WTC11 (cell line): ENCODE measurements at regions not wholly inside any gene's neighbourhood (a gene's known extent, or its start where the extent isn't known, plus 50 kb on each side); places are given as distances from the start of the nearest gene placed in this dataset.

Source experiments
- CREM ChIP-seq: sonication (generic); formaldehyde crosslinking; IDR thresholded peaks from 2 replicates; pipeline ENCODE4 v1.8.1; 2022; ENCODE audit warnings: mild to moderate bottlenecking, missing genetic modification reagents, moderate library complexity
- CTCF ChIP-seq: fragments of 200-600 bp; IDR thresholded peaks from 2 replicates; pipeline ENCODE4 v1.8.0; 2022; ENCODE audit warnings: antibody characterized with exemption
- E2F5 ChIP-seq: sonication (generic); formaldehyde crosslinking; IDR thresholded peaks from 2 replicates; pipeline ENCODE4 v1.8.1; 2022; ENCODE audit warnings: mild to moderate bottlenecking, moderate library complexity, missing genetic modification reagents
- ELF4 ChIP-seq: sonication (generic); formaldehyde crosslinking; IDR thresholded peaks from 2 replicates; pipeline ENCODE4 v1.8.1; 2022; ENCODE audit warnings: low read depth, mild to moderate bottlenecking, moderate library complexity, missing genetic modification reagents
- ESRRA ChIP-seq: sonication (generic); formaldehyde crosslinking; IDR thresholded peaks from 2 replicates; pipeline ENCODE4 v1.8.1; 2022; ENCODE audit warnings: mild to moderate bottlenecking, missing genetic modification reagents, borderline replicate concordance
- MAX ChIP-seq: sonication (generic); formaldehyde crosslinking; IDR thresholded peaks from 2 replicates; pipeline ENCODE4 v1.8.0; 2022; ENCODE audit warnings: mild to moderate bottlenecking, missing genetic modification reagents
- NR3C1 ChIP-seq: sonication (generic); formaldehyde crosslinking; conservative IDR thresholded peaks from 2 replicates; pipeline ENCODE4 v1.8.1; 2023; ENCODE audit warnings: low read depth, mild to moderate bottlenecking, missing genetic modification reagents
- STAT6 ChIP-seq: sonication (generic); formaldehyde crosslinking; conservative IDR thresholded peaks from 2 replicates; pipeline ENCODE4 v1.8.1; 2023; ENCODE audit warnings: mild to moderate bottlenecking, low read depth, missing genetic modification reagents, moderate library complexity
- ZBTB43 ChIP-seq: sonication (generic); formaldehyde crosslinking; IDR thresholded peaks from 2 replicates; pipeline ENCODE4 v1.8.1; 2023; ENCODE audit warnings: mild to moderate bottlenecking, missing genetic modification reagents

GRCh38 chr10:128576336-128576735 lies 450.1 kb upstream of the MKI67 start:
- TF ChIP-seq CTCF: no peak
- TF ChIP-seq CREM (CRISPR knock-in tag): no peak
- TF ChIP-seq E2F5: no peak
- no peak for TF ChIP-seq ESRRA (CRISPR knock-in tag)
- no peak for TF ChIP-seq ZBTB43 (CRISPR knock-in tag)
- no peak for TF ChIP-seq ELF4 (CRISPR knock-in tag)
- TF ChIP-seq NR3C1: no peak
- no peak for TF ChIP-seq MAX (CRISPR knock-in tag)
- no peak for TF ChIP-seq STAT6 (CRISPR knock-in tag)
